GM18909 (cell line): ENCODE measurements at regions not wholly inside any gene's neighbourhood (a gene's known extent, or its start where the extent isn't known, plus 50 kb on each side); places are given as distances from the start of the nearest gene placed in this dataset.

Experiments
- ATAC-seq: cut with Tn5 transposase; IDR thresholded peaks from one replicate; pipeline ENCODE4 v1.9.1; 2021; ENCODE audit warnings: mild to moderate bottlenecking; ENCODE audit not compliant: unreplicated experiment, poor library complexity

DNA sequence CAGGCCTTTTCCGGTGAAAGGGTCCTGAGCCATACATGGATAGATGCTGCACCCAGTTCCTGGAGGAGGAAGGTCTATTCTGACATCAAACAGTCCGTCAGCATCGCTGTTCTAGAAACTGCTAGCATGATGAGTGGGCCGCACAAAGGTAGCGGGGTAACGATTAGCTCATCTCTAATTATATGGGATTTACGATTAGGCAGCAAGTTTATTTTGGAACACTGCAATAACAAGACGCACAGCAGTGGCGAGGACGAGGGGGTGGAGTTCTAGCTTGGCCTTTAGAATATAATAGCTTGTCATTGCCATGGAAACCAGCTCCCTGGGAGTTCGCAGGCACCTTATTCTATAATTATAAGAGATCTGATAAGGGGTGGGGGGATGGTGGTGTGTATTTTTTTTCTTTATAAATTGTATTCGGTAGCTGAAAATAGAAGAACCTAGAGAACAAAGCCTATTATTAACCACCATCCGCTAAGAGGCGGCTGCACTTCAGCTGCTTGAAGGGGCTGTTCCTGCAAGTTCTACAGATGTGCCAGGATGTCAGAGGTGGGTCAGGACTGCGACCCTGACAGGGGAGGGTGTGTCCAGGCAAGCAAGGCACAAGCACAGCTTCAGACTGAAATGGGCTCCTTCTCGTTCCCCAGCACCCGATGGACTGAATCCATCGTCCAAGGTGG lies 311.0 kb downstream of the AGTPBP1 start:
- no peak for ATAC-seq

GRCh38 chr9:85428230-85428629 lies 313.5 kb downstream of the AGTPBP1 start:
- no peak for ATAC-seq

DNA sequence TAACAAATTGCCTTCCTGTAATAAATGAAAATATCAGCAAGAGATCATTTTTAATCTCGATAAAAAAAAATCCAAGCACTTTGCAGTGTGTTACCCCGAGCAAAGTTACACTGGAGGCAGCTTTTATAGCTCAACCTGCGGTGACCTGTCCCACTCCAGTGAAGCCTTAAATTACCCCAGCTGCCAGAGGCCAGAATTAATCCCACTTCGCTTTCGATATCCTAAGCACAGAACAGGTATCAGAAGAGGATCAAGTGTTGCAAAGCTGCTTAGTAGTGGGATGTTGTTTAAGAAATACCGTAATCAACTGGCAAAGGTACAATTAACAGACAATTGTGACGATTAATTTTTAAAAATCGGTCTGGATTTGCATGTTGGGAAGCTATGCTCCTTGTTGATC lies 314.0 kb downstream of the AGTPBP1 start:
- ATAC-seq, result no peak

DNA sequence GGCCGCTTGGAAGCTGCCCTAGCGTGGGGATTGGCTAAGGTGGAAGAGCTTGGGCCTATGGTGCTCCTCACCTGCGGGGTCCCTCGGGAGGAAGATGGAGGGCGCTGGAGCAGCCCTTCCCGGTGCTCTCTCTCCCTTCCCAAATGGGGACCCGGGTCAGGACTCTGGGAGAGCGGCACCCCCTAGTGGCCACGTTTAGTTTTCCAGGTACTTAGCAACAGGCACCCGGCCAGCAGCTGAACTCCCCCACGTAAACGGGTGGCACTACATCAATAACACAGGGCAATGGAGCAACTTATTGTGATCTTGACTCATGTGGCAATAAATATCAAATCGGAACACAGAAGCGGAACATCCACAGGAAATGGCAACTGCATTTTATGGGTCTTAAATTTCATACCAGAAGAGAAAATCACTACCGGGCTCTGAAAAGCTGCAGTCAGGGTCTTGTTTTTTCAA lies 316.6 kb downstream of the AGTPBP1 start:
- ATAC-seq, result peak; percentile 58

- no peak for ATAC-seq
These were observed 318.3 kb downstream of the AGTPBP1 start for GRCh38 chr9:85423422-85423821.

- no peak for ATAC-seq
These were observed 320.1 kb downstream of the AGTPBP1 start for GRCh38 chr9:85421641-85422040.

GRCh38 chr9:85420750-85421149 lies 321.0 kb downstream of the AGTPBP1 start:
- no peak for ATAC-seq

DNA sequence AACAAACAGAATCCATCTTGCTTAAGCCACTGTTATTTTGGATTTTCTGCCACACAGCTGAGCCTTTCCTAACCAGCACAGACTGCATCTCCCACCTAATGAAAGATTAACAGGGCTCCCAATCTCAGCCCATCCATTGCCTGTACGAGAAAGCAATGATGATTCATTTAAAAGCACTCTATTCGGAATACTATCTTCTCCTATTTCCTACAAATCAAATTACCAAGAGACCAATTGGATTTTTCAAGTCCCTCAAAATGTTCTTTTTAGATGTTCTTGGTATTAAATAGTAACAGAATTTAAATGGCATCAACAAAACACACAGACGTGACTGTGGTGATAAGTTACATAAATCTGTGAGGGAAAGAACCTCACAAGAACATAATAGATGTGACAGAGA lies 324.1 kb downstream of the AGTPBP1 start:
- no peak for ATAC-seq

- ATAC-seq, result no peak
These were observed 325.0 kb downstream of the AGTPBP1 start for GRCh38 chr9:85416715-85417114.

DNA sequence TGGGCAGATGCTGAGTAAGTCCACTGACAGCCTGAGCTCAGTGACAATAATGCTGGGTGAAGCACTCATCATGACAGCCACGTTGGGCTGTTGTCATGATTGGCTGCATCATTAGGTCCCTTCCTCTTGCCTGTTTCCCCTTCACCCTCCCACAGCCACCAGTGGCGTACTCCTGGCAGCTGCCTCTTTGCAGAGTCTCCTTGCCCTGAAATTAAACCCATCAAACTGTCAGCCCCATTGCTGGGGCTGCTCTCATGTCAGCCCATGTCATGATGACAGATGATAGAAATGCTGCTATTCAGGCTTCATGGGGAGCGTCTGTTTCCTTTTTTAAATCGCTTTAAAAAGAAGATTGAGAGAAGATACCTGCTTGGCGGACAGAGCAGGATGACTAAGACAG lies 327.4 kb downstream of the AGTPBP1 start:
- ATAC-seq, result no peak

- ATAC-seq, result no peak
These were observed 333.3 kb downstream of the AGTPBP1 start for GRCh38 chr9:85408494-85408893.

DNA sequence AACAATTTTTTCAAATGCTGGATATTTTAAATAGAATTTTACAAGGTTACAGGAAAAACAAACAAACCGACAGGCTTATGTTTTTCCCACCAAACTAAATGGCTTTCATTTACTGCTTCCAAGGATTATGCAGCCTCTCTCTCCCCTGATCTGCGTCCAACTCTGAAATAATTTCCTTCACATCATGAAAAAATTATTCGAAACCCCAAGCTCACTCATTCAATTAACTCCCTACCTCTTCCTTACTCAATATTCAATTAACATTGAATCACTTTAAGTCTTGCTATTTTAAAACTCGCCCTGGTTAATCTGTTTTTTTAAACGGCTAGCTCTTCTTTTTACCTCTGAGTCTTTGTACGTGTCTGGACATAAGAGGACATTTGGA lies 336.2 kb downstream of the AGTPBP1 start:
- ATAC-seq, result no peak

GRCh38 chr9:85404911-85405565 lies 336.7 kb downstream of the AGTPBP1 start:
- no peak for ATAC-seq

GRCh38 chr9:85402551-85402950 lies 339.2 kb downstream of the AGTPBP1 start:
- ATAC-seq, result no peak

GRCh38 chr9:85401998-85402397 lies 339.8 kb downstream of the AGTPBP1 start:
- no peak for ATAC-seq

DNA sequence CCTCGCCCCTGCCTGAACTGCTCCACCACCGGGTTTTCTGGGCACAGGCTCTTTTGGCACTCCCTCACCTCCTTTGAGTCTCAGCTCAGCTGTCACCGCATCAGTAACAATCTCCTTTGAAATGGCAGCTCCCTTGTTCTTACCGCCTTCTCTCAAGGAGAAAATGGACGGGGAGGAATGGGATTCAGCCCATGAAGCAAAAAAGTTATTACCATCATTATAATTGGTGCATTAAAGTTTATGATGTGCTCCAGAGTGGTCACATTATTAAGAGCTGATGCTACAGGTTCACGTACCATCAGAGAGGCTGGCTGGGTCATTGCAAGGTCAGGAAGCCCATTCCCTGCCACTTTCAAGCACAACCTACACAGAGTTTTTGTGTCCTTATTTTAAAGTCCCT lies 344.7 kb downstream of the AGTPBP1 start:
- ATAC-seq, result no peak

- ATAC-seq, result no peak
These were observed 349.5 kb downstream of the AGTPBP1 start for GRCh38 chr9:85392260-85392659.

DNA sequence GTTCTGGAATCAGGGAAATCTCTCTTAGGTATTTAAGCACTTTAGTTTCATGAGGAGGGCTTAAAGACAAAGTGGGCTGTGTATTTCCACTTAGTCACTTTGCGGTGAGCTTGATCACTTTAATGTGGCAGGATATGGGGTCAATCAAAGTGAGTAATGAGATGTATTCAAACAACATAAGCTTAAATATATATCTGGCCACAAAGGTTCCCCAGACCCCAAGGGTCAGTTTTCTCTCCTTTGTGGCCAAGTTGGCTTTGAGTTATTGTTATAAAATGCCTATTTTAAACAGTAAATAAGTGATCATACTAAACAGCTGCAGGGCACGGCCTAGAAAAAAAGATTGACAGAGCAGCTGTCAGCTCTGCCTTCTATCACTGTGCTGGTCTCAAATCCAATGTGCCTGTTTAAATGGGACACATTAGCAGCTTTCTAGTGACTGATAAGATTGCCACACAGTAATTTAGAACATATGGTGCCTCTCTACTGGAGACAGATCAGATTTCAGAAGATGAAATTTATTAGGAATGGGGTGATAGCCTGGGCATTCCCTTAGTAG lies 363.9 kb downstream of the AGTPBP1 start:
- no peak for ATAC-seq

DNA sequence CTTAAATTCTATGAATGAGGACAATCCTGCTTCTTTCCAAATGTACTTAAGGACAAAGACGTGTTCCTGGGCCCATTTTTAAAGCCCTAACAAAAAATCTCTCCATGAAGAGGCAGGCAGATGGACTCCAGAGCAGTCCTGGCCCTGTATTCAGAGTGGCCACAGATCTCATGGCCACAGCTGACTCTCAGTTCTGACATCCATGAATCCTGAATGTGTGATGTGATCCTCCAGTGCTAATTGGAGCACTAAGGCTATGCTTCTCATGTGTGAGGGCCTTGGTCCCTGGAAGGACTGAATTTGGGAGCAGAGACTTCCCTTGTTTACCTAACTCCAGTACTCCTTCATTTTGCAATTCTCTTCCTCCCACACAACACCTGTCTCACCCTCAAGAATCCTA lies 373.0 kb downstream of the AGTPBP1 start:
- no peak for ATAC-seq

DNA sequence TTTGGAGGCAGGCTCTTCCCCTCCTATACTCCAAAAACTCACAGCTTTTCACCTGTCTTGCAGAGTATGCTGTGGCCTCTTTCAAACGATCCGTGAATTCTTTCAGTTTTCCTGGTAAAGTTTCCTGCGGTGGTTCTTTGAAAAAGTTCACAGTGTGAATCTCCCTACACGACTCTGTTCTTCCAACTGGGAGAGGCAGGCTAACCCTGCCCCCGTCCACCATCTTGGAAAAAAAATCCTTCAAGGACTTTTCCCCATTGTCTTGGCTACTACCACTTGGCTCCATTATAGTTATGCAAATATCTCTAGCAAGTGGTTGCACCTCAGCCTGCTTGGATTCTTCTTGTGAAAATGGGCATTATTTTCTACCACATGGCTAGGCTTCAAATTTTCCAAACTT lies 382.6 kb downstream of the AGTPBP1 start:
- no peak for ATAC-seq

- ATAC-seq, result no peak
These were observed 392.7 kb downstream of the AGTPBP1 start for GRCh38 chr9:85349046-85349445.

- ATAC-seq, result no peak
These were observed 394.2 kb downstream of the AGTPBP1 start for GRCh38 chr9:85347541-85347940.
